ENCODE measurements at regions not wholly inside any gene's neighbourhood (a gene's known extent, or its start where the extent isn't known, plus 50 kb on each side); places are given as distances from the start of the nearest gene placed in this dataset.

DNA sequence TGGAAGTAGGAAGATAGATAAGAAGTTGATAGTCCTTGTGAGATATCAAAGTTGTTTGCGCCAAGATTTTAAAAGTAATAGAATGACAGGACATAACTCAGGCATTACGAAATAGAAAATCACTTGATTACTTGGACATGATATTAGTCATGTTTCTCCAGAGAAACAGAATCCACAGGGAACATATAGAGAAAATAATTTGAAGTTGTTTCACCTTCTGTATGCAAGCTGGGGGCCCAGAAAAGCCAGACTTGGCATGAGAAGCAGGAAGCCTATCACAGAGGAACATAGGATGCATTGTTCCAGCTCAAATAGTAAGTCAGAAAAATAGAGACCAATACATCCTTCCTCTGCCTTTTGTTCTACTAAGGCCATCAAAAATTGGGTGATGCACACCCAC is 715.9 kb downstream of the TECRL start:
- no peaks in the 10 kb centered on the region for H4K20me1 ChIP-seq (ENCODE audit: insufficient read depth, low read length)
- dilution Hi-C loops (cut with HindIII; ENCODE audit: low sequenced_read_pairs, unreplicated experiment) = no loop called here
- no peak overlapping the region for H3K18ac ChIP-seq (ENCODE audit: low read depth, low read length)
- intact Hi-C loops (cut with micrococcal nuclease) = no loop called here
- H4K5ac ChIP-seq (ENCODE audit: low read depth, low read length) = no peak overlapping the region
- H3K27me3 ChIP-seq (ENCODE audit: control insufficient read depth, insufficient read depth, low read length) = no peaks in the 10 kb centered on the region
- no peak overlapping the region for H2AFZ ChIP-seq (replicated peaks; ENCODE audit: low read length, poor library complexity)
- H3K9me1 ChIP-seq (ENCODE audit: insufficient read depth, low read length) = no peaks in the 10 kb centered on the region
- peaks cover 3% of the 10 kb centered on the region; the same call in 1 of the 2 replicates for H3K9me3 ChIP-seq (ENCODE audit: control insufficient read depth, insufficient read depth, low read length)
- ChIA-PET POLR2A (ENCODE audit: unreplicated experiment) (no interaction called here), CTCF (no interaction called here)
- DNase-seq (no peak), ATAC-seq (ENCODE audit: low read depth) (no peak)
- WGBS, 2 experiments (ENCODE audit: extremely low coverage in 2 of 2, insufficient read length in 1 of 2) = no CpG with 5 or more reads among the region's 2 CpGs
- H3K4me2 ChIP-seq (ENCODE audit: low read depth, low read length) = no peak overlapping the region
- no peak overlapping the region for H3K9ac ChIP-seq (ENCODE audit: low read depth, low read length)
- H3K56ac ChIP-seq (ENCODE audit: extremely low read depth, insufficient read depth, low read length) = no peak overlapping the region
- H2AK9ac ChIP-seq (replicated peaks; ENCODE audit: low read depth, low read length, poor library complexity) = no peak overlapping the region
- H2BK20ac ChIP-seq (ENCODE audit: low read depth, low read length) = no peak overlapping the region
- TF ChIP-seq CHD1 (IDR thresholded peaks at IDR 0.05; ENCODE audit: low read depth, low read length) = no peak
- TF ChIP-seq, protein P1, sequence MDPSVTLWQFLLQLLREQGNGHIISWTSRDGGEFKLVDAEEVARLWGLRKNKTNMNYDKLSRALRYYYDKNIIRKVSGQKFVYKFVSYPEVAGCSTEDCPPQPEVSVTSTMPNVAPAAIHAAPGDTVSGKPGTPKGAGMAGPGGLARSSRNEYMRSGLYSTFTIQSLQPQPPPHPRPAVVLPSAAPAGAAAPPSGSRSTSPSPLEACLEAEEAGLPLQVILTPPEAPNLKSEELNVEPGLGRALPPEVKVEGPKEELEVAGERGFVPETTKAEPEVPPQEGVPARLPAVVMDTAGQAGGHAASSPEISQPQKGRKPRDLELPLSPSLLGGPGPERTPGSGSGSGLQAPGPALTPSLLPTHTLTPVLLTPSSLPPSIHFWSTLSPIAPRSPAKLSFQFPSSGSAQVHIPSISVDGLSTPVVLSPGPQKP (IDR thresholded peaks at IDR 0.05; ENCODE audit: borderline replicate concordance, low read depth, low read length) = no peak
- no peak for TF ChIP-seq MXI1 (IDR thresholded peaks at IDR 0.05; ENCODE audit: borderline replicate concordance, low read depth, low read length)
- TF ChIP-seq, protein P2, sequence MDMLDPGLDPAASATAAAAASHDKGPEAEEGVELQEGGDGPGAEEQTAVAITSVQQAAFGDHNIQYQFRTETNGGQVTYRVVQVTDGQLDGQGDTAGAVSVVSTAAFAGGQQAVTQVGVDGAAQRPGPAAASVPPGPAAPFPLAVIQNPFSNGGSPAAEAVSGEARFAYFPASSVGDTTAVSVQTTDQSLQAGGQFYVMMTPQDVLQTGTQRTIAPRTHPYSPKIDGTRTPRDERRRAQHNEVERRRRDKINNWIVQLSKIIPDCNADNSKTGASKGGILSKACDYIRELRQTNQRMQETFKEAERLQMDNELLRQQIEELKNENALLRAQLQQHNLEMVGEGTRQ (IDR thresholded peaks at IDR 0.05; ENCODE audit: low read depth, low read length) = no peak
- no peak for TF ChIP-seq NFE2L2 (IDR thresholded peaks at IDR 0.05; ENCODE audit: low read depth, low read length)
- H3K23ac ChIP-seq (ENCODE audit: low read depth, low read length) = no peak overlapping the region
- no peak overlapping the region for H2BK15ac ChIP-seq (ENCODE audit: low read depth, low read length)
- no peak overlapping the region for H2AK5ac ChIP-seq (ENCODE audit: low read depth, low read length)
- no peaks in the 10 kb centered on the region for H3K79me1 ChIP-seq (ENCODE audit: low read depth in 1 of 2, low read length in 2 of 2)
- H3K4me3 ChIP-seq (ENCODE audit: insufficient read depth, low read depth, low read length) = no peak overlapping the region
- H4K91ac ChIP-seq (ENCODE audit: insufficient read depth, low read depth, low read length) = no peak overlapping the region
- H2BK5ac ChIP-seq (ENCODE audit: low read depth, low read length, poor library complexity, severe bottlenecking) = no peak overlapping the region
- no peak overlapping the region for H2BK120ac ChIP-seq (ENCODE audit: low read depth, low read length)
- in situ Hi-C loops (cut with MboI; ENCODE audit: low sequenced_read_pairs) = no loop called here
- no peaks in the 10 kb centered on the region for H3K4me1 ChIP-seq (ENCODE audit: control insufficient read depth, insufficient read depth, low read length)
- H3K4ac ChIP-seq (ENCODE audit: low read depth, low read length) = no peak overlapping the region
- H3K14ac ChIP-seq (replicated peaks; ENCODE audit: low read depth, low read length) = no peak overlapping the region
- BruUV-seq (replicated peaks) = no TSS peak
- H4K8ac ChIP-seq (ENCODE audit: low read depth in 2 of 2, low read length in 2 of 2) = no peak overlapping the region
- H3K36me3 ChIP-seq (ENCODE audit: control insufficient read depth, insufficient read depth, low read length) = no peaks in the 10 kb centered on the region
- H3K27ac ChIP-seq (ENCODE audit: insufficient read depth, low read length) = no peak overlapping the region

All from IMR-90 (cell line).